K562 (cell line): ENCODE measurements at regions not wholly inside any gene's neighbourhood (a gene's known extent, or its start where the extent isn't known, plus 50 kb on each side); places are given as distances from the start of the nearest gene placed in this dataset.

Source experiments
- ATF7 ChIP-seq: fragments of 450-650 bp; IDR thresholded peaks from 2 replicates; pipeline ENCODE4 v1.7.1; 2014; ENCODE audit warnings: mild to moderate bottlenecking, moderate library complexity
- ETS2 ChIP-seq: IDR thresholded peaks from 2 replicates; pipeline ENCODE4 v1.6.1; 2016; ENCODE audit warnings: borderline replicate concordance, missing genetic modification characterization, mild to moderate bottlenecking, moderate library complexity, missing compliant biosample characterization; ENCODE audit not compliant: poor library complexity, severe bottlenecking
- HDAC1 ChIP-seq, 2 experiments: fragments of 450-650 bp; IDR thresholded peaks; 2 replicates each; pipeline ENCODE4 v1.6.1; 2016 to 2017; ENCODE audit warnings: inconsistent platforms in 1 of 2, mild to moderate bottlenecking in 1 of 2, moderate library complexity in 1 of 2
- NFATC3 ChIP-seq: fragments of 450-650 bp; IDR thresholded peaks from 2 replicates; pipeline ENCODE4 v1.6.1; 2017; ENCODE audit warnings: mild to moderate bottlenecking
- SIN3B ChIP-seq: fragments of 450-650 bp; IDR thresholded peaks from 2 replicates; pipeline ENCODE4 v1.6.1; 2017; ENCODE audit warnings: low read depth, mild to moderate bottlenecking, moderate library complexity
- SMAD3 ChIP-seq: fragments of 450-650 bp; formaldehyde crosslinking; conservative IDR thresholded peaks from 2 replicates; pipeline ENCODE4 v1.4.0; 2020; ENCODE audit warnings: mild to moderate bottlenecking
- USF1 ChIP-seq: sonication (generic); formaldehyde crosslinking; IDR thresholded peaks from 2 replicates; pipeline ENCODE4 v1.9.0; 2022; ENCODE audit warnings: mild to moderate bottlenecking, missing genetic modification reagents
- ZC3H11A ChIP-seq: IDR thresholded peaks from 2 replicates; pipeline ENCODE4 v1.6.1; 2012; ENCODE audit warnings: low read depth, low read length, improper control_type of control experiment
- TF ChIP-seq, protein P1 (sequence below), 3 experiments: IDR thresholded peaks in 2 of 3; conservative IDR thresholded peaks in 1 of 3; 2 replicates each; pipeline ENCODE4 v1.5.1; 2011 to 2012; ENCODE audit warnings: low read length in 3 of 3, mild to moderate bottlenecking in 3 of 3, control low read depth in 2 of 3, improper control_type of control experiment in 1 of 3, inconsistent platforms in 1 of 3, low read depth in 1 of 3, mixed read lengths in 1 of 3, moderate library complexity in 1 of 3; ENCODE audit not compliant: insufficient read depth in 2 of 3
- TF ChIP-seq, protein P2 (sequence below): IDR thresholded peaks from 3 replicates; pipeline ENCODE4 v1.6.1; 2011; ENCODE audit warnings: borderline replicate concordance, mild to moderate bottlenecking, moderate library complexity; ENCODE audit not compliant: insufficient read length; ENCODE audit errors: extremely low read depth
- TF ChIP-seq, protein P3 (sequence below): fragments of 250-450 bp; sonication (Bioruptor Pico); IDR thresholded peaks from 2 replicates; pipeline ENCODE4 v1.5.0; 2022; ENCODE audit warnings: mild to moderate bottlenecking
- TF ChIP-seq, protein P4 (sequence below): fragments of 150-350 bp; conservative IDR thresholded peaks from 2 replicates; pipeline ENCODE4 v1.6.1; 2014; ENCODE audit warnings: low read length

DNA sequence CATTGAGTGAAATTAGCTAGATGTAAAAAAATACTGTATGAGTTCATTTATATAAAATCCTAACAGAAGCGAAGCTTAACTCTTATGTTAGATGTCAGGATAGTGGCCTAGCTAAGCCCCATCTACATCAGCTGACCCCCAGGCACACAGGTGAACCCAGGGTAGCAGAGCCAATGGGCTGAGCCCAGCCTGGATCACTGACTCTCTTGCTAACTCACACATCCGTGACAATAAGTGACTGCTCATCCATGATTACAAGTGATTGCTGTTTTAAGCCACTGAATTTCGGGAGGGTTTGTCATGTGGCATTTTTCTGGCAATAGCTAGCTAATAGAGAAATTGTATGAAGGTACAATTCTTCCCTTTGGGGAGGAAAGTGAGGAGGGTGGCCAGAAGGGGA is 55.2 kb upstream of the COG2 start:
- no peak for TF ChIP-seq HDAC1 (IDR thresholded peaks at IDR 0.05)
- TF ChIP-seq, protein P1, sequence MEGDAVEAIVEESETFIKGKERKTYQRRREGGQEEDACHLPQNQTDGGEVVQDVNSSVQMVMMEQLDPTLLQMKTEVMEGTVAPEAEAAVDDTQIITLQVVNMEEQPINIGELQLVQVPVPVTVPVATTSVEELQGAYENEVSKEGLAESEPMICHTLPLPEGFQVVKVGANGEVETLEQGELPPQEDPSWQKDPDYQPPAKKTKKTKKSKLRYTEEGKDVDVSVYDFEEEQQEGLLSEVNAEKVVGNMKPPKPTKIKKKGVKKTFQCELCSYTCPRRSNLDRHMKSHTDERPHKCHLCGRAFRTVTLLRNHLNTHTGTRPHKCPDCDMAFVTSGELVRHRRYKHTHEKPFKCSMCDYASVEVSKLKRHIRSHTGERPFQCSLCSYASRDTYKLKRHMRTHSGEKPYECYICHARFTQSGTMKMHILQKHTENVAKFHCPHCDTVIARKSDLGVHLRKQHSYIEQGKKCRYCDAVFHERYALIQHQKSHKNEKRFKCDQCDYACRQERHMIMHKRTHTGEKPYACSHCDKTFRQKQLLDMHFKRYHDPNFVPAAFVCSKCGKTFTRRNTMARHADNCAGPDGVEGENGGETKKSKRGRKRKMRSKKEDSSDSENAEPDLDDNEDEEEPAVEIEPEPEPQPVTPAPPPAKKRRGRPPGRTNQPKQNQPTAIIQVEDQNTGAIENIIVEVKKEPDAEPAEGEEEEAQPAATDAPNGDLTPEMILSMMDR (IDR thresholded peaks at IDR 0.05 in 2 of 3, conservative IDR thresholded peaks at IDR 0.05 in 1 of 3; ENCODE audit: insufficient read depth in 2 of 3, low read depth in 1 of 3, low read length in 3 of 3): no peak
- TF ChIP-seq SMAD3 (CRISPR knock-in tag): no peak
- no peak for TF ChIP-seq ETS2 (tag)
- TF ChIP-seq ATF7: no peak
- TF ChIP-seq, protein P2, sequence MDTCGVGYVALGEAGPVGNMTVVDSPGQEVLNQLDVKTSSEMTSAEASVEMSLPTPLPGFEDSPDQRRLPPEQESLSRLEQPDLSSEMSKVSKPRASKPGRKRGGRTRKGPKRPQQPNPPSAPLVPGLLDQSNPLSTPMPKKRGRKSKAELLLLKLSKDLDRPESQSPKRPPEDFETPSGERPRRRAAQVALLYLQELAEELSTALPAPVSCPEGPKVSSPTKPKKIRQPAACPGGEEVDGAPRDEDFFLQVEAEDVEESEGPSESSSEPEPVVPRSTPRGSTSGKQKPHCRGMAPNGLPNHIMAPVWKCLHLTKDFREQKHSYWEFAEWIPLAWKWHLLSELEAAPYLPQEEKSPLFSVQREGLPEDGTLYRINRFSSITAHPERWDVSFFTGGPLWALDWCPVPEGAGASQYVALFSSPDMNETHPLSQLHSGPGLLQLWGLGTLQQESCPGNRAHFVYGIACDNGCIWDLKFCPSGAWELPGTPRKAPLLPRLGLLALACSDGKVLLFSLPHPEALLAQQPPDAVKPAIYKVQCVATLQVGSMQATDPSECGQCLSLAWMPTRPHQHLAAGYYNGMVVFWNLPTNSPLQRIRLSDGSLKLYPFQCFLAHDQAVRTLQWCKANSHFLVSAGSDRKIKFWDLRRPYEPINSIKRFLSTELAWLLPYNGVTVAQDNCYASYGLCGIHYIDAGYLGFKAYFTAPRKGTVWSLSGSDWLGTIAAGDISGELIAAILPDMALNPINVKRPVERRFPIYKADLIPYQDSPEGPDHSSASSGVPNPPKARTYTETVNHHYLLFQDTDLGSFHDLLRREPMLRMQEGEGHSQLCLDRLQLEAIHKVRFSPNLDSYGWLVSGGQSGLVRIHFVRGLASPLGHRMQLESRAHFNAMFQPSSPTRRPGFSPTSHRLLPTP: no peak
- TF ChIP-seq SIN3B: no peak
- TF ChIP-seq ZC3H11A: no peak
- TF ChIP-seq USF1: no peak
- TF ChIP-seq, protein P3, sequence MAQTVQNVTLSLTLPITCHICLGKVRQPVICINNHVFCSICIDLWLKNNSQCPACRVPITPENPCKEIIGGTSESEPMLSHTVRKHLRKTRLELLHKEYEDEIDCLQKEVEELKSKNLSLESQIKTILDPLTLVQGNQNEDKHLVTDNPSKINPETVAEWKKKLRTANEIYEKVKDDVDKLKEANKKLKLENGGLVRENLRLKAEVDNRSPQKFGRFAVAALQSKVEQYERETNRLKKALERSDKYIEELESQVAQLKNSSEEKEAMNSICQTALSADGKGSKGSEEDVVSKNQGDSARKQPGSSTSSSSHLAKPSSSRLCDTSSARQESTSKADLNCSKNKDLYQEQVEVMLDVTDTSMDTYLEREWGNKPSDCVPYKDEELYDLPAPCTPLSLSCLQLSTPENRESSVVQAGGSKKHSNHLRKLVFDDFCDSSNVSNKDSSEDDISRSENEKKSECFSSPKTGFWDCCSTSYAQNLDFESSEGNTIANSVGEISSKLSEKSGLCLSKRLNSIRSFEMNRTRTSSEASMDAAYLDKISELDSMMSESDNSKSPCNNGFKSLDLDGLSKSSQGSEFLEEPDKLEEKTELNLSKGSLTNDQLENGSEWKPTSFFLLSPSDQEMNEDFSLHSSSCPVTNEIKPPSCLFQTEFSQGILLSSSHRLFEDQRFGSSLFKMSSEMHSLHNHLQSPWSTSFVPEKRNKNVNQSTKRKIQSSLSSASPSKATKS (CRISPR knock-in tag): no peak
- TF ChIP-seq, protein P4, sequence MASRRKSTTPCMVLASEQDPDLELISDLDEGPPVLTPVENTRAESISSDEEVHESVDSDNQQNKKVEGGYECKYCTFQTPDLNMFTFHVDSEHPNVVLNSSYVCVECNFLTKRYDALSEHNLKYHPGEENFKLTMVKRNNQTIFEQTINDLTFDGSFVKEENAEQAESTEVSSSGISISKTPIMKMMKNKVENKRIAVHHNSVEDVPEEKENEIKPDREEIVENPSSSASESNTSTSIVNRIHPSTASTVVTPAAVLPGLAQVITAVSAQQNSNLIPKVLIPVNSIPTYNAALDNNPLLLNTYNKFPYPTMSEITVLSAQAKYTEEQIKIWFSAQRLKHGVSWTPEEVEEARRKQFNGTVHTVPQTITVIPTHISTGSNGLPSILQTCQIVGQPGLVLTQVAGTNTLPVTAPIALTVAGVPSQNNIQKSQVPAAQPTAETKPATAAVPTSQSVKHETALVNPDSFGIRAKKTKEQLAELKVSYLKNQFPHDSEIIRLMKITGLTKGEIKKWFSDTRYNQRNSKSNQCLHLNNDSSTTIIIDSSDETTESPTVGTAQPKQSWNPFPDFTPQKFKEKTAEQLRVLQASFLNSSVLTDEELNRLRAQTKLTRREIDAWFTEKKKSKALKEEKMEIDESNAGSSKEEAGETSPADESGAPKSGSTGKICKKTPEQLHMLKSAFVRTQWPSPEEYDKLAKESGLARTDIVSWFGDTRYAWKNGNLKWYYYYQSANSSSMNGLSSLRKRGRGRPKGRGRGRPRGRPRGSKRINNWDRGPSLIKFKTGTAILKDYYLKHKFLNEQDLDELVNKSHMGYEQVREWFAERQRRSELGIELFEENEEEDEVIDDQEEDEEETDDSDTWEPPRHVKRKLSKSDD: no peak
- no peak for TF ChIP-seq NFATC3
